Fibroblast of gingiva (primary cell): ENCODE measurements at regions not wholly inside any gene's neighbourhood (a gene's known extent, or its start where the extent isn't known, plus 50 kb on each side); places are given as distances from the start of the nearest gene placed in this dataset.
A peak's percentile ranks its signal among the peaks of the same experiment; 100 is the strongest.

Experiments used
- DNase-seq: peaks from one replicate; pipeline ENCODE4 v3.0.0-alpha.2; 2011; ENCODE audit warnings: low read depth

- no peak for DNase-seq
These were observed 251.8 kb upstream of the RORA start for GRCh38 chr15:61480863-61481262.

- DNase-seq, result no peak
These were observed 251.2 kb upstream of the RORA start for GRCh38 chr15:61480295-61480694.

- DNase-seq, result no peak
These were observed 250.5 kb upstream of the RORA start for GRCh38 chr15:61479613-61480012.

DNA sequence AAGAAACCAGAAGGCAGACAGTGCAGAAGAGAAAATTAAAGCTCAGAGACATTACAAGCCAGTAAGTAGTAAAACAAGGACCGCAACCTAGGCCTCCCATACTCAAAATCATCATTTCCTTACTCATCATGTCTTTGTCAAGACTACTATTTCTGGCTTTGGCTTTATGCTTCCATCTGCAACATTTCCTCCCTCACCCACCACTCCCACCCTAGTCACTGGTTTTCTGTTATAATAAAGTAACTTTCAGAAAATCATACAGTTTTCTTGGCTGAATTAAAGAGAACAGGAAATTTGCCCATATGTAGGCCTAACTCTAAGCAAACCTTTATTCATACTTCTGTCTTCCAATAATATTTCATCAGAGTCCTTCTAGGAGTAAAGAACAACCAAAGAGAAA is 247.6 kb upstream of the RORA start:
- DNase-seq, result no peak

DNA sequence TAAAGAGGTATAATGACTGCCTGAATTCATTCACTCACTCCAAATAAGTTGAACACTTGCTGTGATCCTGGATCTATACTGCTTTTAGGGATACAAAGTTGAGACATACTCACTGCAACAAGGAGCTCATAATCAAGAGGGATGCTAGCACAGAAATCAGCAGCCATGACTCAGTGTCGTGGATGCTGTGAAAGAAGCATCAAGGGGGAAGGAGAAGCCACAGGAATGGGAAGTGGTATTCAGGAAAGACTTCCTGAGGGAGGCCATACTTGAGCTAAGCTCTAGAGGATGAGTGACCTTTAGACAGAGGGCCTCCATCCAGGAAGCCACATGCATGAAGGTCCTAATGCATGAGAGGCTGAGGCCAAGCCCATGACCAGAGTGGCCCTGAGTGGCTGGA is 245.7 kb upstream of the RORA start:
- DNase-seq, result no peak

DNA sequence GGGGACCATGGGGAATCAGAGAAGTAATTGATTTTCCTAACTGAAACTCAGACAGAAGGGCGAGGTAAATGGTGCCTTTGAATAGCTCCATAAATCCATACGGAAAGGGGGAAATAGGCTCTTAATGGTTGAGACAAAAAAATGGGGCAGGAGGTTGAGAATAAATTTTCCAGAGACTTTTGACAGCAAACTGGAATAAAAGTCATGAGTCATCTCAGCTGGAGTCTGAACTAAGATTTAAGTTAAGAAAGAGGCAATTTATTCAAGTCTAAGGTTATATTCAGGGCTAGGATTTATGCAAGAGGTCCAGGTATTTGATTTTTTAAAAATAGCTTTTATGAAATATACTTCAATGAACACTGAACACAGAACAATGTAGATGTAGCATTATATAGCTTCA is 238.7 kb upstream of the RORA start:
- DNase-seq, result no peak

DNA sequence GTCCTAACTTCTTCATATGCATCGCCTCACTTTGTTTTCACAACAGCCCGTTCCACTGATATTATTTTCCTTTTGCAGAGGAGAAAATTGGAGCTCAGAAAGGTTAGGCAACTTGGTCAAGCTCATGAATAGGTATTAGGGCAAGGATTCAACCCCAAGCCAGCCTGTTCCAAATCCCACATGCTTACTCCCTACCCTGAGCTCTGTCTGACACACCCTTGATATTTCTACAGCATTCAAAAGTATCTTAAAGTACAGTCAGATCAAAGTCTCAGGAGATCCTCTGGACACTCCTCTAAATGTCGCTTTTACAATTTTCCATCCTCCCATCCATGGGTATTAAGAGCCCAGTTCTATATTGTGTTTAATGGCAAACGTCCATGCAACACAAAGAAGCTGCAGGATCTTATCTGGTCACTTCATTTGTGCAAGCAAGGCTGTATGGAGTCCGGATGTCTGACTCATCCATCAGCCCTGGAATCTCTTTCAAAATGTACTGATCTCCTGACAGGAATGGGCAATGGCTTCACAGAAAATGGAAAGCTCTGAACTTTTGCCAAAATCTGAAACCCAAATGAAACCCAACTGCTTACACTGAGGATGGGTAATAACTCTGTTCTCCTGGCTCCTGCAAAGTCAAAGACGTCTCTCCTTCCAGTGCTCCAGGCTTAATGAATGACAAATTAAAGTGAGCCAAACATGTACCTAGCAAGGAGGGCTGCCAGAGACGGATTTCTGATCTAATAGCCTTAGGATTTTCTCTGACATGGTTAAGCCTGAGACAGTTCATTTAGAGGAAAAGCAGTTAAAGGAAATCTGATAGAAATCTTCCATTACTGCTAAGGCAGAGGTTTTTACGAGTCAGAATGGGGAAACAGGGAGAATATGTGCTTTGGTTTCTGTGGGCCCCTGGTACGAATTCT is 230.9 kb upstream of the RORA start:
- peak; percentile 61 for DNase-seq

- no peak for DNase-seq
These were observed 228.1 kb upstream of the RORA start for GRCh38 chr15:61457050-61457733.

DNA sequence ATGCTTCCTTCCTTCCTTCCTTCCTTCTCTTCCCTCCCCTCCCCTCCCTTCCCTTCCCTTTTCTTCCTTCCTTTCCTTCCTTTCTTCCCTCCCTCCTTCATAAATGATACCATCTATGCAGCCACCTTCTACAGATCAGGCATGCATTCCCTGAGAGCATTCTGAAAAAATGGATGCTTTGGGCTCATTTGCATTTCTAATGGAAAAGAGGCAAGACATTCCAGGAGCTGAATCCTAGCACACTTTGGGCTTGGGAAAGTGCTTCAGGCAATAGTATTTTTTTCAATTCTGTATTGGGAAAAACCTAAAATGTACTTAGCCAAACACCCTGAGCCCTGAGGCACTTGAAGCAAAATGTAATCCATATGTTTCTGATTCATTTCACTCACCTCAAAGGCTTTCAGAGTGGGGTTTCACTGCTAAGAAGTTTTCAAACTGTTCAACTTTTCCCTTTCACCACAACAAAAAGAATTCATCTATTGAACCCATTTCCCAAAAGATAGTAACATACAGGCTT is 220.1 kb upstream of the RORA start:
- peak; percentile 19 for DNase-seq

GRCh38 chr15:61447981-61448380 is 218.9 kb upstream of the RORA start:
- DNase-seq, result no peak

DNA sequence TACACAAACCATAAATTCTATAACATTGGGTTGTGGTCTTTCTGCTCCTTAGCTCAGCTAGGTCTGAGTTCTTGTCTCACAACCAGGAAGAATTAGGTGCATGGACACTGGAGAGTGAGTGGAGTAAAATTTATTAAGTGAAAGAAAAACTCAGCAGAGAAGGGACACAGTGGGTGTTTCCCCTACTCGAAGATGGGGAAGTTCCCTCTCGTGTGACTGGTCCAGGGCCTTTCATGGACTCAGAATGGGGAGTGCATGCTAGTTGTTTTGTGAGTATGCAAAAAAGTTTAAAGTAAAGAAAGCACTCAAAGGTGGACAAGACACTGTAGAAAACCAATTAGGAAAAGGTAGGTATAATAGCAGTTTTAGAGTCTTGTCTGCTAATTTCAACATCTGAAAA is 215.5 kb upstream of the RORA start:
- no peak for DNase-seq

DNA sequence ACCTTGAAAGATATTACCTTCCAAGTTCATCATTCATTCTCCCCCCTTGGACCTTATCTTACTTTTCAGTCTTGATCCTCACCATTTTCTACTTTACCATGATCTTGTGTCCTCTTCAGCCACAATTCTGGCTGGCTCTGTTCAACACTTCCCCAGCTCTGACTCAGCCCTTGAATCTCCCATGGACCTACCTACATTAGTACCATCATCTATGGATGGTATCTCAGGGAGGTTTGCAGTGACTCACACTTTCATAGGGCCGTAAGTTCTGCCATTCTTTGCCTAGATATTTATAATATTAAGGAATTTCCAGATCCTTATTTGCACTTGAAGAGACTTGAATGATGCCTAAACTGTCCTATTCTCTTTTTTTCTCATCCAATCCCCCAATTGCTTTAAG is 213.7 kb upstream of the RORA start:
- DNase-seq, result no peak

DNA sequence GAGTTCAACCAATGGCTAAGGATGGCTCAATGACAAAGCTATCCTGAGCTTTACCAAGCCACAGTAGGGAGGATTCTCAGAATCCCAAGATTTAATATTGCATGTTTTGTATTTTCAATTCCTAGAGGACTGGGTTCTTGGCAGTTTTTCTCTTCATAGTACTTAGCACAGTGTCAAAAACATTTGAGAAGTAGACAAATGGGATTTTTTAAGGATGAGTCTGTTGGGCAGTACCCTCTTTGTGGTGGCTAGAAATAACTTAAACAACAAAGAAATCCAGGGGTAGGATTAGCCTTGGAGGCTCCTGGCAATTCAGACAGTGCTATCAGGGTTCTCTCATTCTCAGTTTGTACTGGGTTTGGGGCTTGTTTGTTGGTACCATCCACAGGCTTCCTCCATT is 212.8 kb upstream of the RORA start:
- no peak for DNase-seq

- DNase-seq, result no peak
These were observed 197.4 kb upstream of the RORA start for GRCh38 chr15:61426466-61426865.

GRCh38 chr15:61425934-61426333 is 196.8 kb upstream of the RORA start:
- no peak for DNase-seq

DNA sequence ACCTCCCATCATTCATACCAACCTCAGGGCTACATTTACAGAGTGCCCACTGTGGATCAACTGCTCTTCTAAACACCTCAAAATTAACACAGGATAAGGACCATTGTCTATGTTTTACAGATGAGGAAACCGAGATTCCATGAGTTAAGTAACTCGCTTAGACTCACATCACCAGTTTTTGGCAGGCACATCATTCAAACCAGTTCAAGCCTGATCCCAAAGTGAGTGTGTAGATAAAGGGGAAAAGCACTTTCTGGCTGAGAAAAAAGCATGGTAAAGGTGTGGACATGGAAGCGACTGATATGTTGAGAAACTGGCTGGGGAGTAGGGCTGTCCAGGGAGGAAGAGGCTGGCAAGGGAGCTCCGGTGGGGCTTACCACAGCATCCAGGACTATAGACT is 193.7 kb upstream of the RORA start:
- DNase-seq, result no peak

GRCh38 chr15:61421938-61422337 is 192.8 kb upstream of the RORA start:
- no peak for DNase-seq

GRCh38 chr15:61421470-61421869 is 192.4 kb upstream of the RORA start:
- no peak for DNase-seq

- no peak for DNase-seq
These were observed 191.4 kb upstream of the RORA start for GRCh38 chr15:61420546-61420945.

DNA sequence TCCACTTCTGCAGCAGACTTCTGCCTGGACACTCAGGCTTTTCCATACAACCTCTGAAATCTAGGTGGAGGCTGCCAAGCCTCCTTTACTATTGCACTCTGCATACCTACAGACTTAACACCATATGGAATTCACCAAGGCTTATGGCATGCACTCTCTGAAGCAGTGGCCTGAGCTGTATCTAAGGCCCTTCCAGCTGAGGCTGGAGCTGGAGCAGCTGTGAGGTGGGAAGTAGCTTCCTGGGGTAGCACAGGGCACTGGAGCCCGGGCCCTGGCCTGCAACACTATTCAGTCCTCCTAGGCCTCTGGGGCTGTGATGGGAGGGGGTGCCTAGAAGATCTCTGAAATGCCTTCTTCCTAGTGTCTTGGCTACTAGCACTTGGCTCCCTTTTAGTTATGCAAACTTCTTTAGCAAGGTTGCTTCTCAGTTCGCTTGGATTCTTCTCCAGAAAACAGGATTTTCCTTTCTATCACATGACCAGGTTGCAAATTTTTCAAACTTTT is 186.6 kb upstream of the RORA start:
- DNase-seq, result no peak

DNA sequence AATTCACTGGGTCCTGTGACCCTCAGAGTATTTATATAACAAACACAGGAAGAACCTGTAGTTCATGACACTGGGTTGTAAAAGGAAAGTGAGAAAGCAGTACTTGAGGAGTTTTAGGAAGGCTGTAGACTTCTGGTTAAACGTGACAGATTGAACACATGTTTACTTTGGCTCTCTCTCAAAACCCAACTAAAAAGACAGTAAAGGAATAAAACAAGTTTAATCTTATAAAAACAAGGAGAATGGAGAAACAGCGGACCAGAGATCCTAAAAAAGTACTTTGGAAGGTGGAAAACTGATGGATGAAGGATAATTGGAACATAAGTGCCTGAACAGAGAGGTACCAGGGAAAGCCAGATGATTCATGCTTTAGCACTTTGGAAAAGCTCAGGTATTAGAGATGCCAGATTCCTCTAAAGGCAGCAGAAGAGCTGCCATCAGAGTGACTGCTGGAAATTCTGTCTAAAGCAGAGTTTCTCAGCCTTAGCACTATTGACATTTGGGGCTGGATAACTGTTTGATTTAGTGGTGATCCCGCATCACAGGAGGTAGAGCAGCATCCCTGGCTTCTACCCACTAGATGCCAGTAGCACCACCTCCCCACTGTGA is 182.9 kb upstream of the RORA start:
- DNase-seq, result no peak

DNA sequence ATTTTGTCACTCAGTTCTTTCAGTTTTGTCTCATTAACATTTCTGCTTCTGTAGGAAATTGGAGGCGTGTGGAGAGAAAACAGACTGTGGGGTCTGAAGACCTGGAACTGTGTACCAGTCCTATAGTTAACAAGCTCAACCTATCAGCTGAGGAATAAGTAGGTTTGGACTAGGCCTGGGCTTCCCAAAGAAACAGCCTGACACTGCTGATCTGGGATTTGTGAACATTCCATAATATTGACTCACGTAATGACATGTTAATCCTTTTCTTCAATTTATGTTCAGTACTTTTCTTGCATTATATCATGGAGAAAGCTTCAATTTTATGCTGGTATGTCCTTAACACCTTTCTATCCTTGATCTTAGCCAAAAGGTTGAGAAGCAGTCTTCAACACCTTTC is 181.6 kb upstream of the RORA start:
- DNase-seq, result no peak

GRCh38 chr15:61404567-61404966 is 175.5 kb upstream of the RORA start:
- DNase-seq, result no peak
